Sigmoid colon (tissue), 6 donors: ENCODE measurements at regions not wholly inside any gene's neighbourhood (a gene's known extent, or its start where the extent isn't known, plus 50 kb on each side); places are given as distances from the start of the nearest gene placed in this dataset.

Source experiments
- DNase-seq: peaks from one replicate; pipeline ENCODE4 v3.0.0-alpha.2; 2019
- H3K27ac ChIP-seq, 4 donors: fragments of 200-600 bp; sonication (generic); one replicate each; pipeline ENCODE4 v1.5.1; 2016 to 2019; ENCODE audit warnings: mild to moderate bottlenecking in 1 of 4
- H3K27me3 ChIP-seq, 3 donors: fragments of 200-600 bp; sonication (generic); one replicate each; pipeline ENCODE4 v1.5.1; 2019; ENCODE audit warnings: mild to moderate bottlenecking in 1 of 3
- H3K36me3 ChIP-seq, 4 donors: fragments of 200-600 bp; sonication (generic); one replicate each; pipeline ENCODE4 v1.5.1; 2016 to 2019
- H3K4me1 ChIP-seq, 4 donors: fragments of 200-600 bp; sonication (generic); one replicate each; pipeline ENCODE4 v1.5.1; 2017 to 2019
- H3K4me3 ChIP-seq, 4 donors: fragments of 200-600 bp; sonication (generic); one replicate each; pipeline ENCODE4 v1.5.1; 2017 to 2019; ENCODE audit warnings: mild to moderate bottlenecking in 2 of 4, moderate library complexity in 1 of 4
- H3K9me3 ChIP-seq, 4 donors: fragments of 200-600 bp in 3 of 4; sonication (generic) in 3 of 4; one replicate each; pipeline versions ENCODE4 v1.5.1 to v1.6.1; 2013 to 2019
- EP300 ChIP-seq, 4 donors: sonication (generic); formaldehyde crosslinking; IDR thresholded peaks; one replicate each; pipeline ENCODE4 v1.6.1; 2017; ENCODE audit warnings: antibody characterized with exemption in 4 of 4
- POLR2A ChIP-seq, 2 donors: fragments of 450-650 bp; IDR thresholded peaks; one replicate each; pipeline ENCODE4 v1.6.1; 2016; ENCODE audit warnings: antibody characterized with exemption in 2 of 2, mild to moderate bottlenecking in 2 of 2, moderate library complexity in 2 of 2
- POLR2AphosphoS5 ChIP-seq, 4 donors: sonication (generic); formaldehyde crosslinking; IDR thresholded peaks; one replicate each; pipeline ENCODE4 v1.6.1; 2017; ENCODE audit warnings: antibody characterized with exemption in 4 of 4
- WGBS, 2 donors: extraction: QIAGEN DNeasy Blood & Tissue Kit; methylation state at CpG; one replicate each; pipeline ENCODE4 v1.1.7; 2013; 5-methylcytosine and 5-hydroxymethylcytosine counted together
- intact Hi-C: fragments of 100-400 bp; cut with DNase I; formaldehyde crosslinking; loops from one replicate; pipeline ENCODE4 v1.15.1; 2023
- TF ChIP-seq, protein P1 (sequence below), 4 experiments: fragments of 450-650 bp in 3 of 4; fragments of 200-600 bp in 1 of 4; IDR thresholded peaks; one replicate each; pipeline ENCODE4 v1.5.1; 2016 to 2019; ENCODE audit warnings: antibody characterized with exemption in 4 of 4, mild to moderate bottlenecking in 3 of 4, moderate library complexity in 2 of 4
- donor health status: healthy with polysubstance abuse.
- donor health status: healthy.

DNA sequence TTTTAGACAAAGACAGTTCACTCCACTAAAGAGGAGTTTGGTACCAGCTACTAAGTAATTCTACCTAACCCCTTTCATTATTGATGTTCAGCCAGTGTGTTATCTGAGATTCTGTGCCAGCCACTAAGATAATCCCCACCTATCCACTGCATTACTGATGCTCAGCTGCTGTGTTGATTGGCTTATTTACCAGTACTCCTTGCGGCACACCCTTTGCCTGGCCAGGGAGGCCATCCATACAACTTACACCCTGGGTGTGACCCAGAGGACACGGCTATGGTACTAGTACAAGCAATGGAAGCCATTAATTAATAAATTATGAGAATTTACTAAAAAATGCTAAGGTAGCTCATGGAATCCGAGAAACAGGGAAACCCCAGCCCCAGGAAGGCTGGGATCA, 290.7 kb upstream of the CTNNB1 start:
- Histone ChIP-seq H3K27ac (no peak overlapping the region), H3K36me3 (no peaks in the 10 kb centered on the region), H3K27me3 (no peaks in the 10 kb centered on the region), H3K4me3 (no peak overlapping the region), H3K4me1 (peaks cover 0 to 8% (median 0%) of the 10 kb centered on the region in 4 donors), H3K9me3 (no peaks in the 10 kb centered on the region)
- 74 to 87% methylated on average over 3 of the region's 3 CpGs for WGBS, 2 donors
- TF ChIP-seq, protein P1, sequence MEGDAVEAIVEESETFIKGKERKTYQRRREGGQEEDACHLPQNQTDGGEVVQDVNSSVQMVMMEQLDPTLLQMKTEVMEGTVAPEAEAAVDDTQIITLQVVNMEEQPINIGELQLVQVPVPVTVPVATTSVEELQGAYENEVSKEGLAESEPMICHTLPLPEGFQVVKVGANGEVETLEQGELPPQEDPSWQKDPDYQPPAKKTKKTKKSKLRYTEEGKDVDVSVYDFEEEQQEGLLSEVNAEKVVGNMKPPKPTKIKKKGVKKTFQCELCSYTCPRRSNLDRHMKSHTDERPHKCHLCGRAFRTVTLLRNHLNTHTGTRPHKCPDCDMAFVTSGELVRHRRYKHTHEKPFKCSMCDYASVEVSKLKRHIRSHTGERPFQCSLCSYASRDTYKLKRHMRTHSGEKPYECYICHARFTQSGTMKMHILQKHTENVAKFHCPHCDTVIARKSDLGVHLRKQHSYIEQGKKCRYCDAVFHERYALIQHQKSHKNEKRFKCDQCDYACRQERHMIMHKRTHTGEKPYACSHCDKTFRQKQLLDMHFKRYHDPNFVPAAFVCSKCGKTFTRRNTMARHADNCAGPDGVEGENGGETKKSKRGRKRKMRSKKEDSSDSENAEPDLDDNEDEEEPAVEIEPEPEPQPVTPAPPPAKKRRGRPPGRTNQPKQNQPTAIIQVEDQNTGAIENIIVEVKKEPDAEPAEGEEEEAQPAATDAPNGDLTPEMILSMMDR (IDR thresholded peaks at IDR 0.05): no peak
- TF ChIP-seq POLR2AphosphoS5 (IDR thresholded peaks at IDR 0.05): no peak
- no peak for TF ChIP-seq EP300 (IDR thresholded peaks at IDR 0.05)
- no peak for TF ChIP-seq POLR2A (IDR thresholded peaks at IDR 0.05)
- no peak for DNase-seq
- intact Hi-C loops: no loop called here

- H3K4me1 ChIP-seq: peaks cover 0 to 13% (median 0%) of the 10 kb centered on the region in 4 donors
Measured at GRCh38 chr3:40911264-40911663, 288.0 kb upstream of the CTNNB1 start.

GRCh38 chr3:40911928-40912327, 287.4 kb upstream of the CTNNB1 start:
- TF ChIP-seq, protein P1 (IDR thresholded peaks at IDR 0.05): no peak
- TF ChIP-seq POLR2AphosphoS5 (IDR thresholded peaks at IDR 0.05): no peak
- no peak for TF ChIP-seq POLR2A (IDR thresholded peaks at IDR 0.05)
- TF ChIP-seq EP300 (IDR thresholded peaks at IDR 0.05): no peak
- H3K27me3 ChIP-seq: no peaks in the 10 kb centered on the region
- H3K4me3 ChIP-seq: no peak overlapping the region
- DNase-seq: no peak
- 25 to 67% methylated on average over 1 of the region's 1 CpG for WGBS, 2 donors
- H3K27ac ChIP-seq: no peak overlapping the region
- H3K4me1 ChIP-seq: peaks cover 0 to 13% (median 0%) of the 10 kb centered on the region in 4 donors
- H3K9me3 ChIP-seq: no peaks in the 10 kb centered on the region
- intact Hi-C loops: no loop called here
- no peaks in the 10 kb centered on the region for H3K36me3 ChIP-seq

More at GRCh38 chr3:40911264-40911663, 288.0 kb upstream of the CTNNB1 start:
- Histone ChIP-seq H3K36me3 (no peaks in the 10 kb centered on the region), H3K4me3 (no peak overlapping the region), H3K27ac (no peak overlapping the region), H3K27me3 (no peaks in the 10 kb centered on the region), H3K9me3 (no peaks in the 10 kb centered on the region)
- intact Hi-C loops: no loop called here
- 66 to 90% methylated on average over 2 of the region's 2 CpGs for WGBS, 2 donors
- DNase-seq: no peak
- TF ChIP-seq EP300 (IDR thresholded peaks at IDR 0.05) (no peak), POLR2A (IDR thresholded peaks at IDR 0.05) (no peak), POLR2AphosphoS5 (IDR thresholded peaks at IDR 0.05) (no peak)
- TF ChIP-seq, protein P1 (IDR thresholded peaks at IDR 0.05): no peak

DNA sequence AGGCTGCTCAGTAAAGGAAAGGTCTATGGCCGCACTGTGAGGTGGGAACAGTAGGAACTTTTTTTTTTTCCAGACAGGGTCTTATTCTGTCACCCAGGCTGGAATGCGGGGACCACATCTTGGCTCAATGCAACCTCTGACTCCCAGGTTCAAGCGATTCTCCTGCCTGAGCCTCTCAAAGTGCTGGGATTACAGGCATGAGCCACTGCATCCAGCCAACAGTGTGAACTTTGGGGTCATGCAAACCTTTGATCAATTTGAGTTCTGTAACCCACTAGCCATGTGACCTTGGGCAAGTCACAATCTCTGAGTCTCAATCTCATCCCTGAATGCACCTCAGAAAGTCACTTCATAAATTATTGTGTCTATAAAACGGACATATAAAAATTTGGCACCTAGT, 286.8 kb upstream of the CTNNB1 start:
- Histone ChIP-seq H3K27ac (no peak overlapping the region), H3K9me3 (no peaks in the 10 kb centered on the region), H3K4me1 (peaks cover 0 to 13% (median 0%) of the 10 kb centered on the region in 4 donors), H3K27me3 (no peaks in the 10 kb centered on the region), H3K36me3 (no peaks in the 10 kb centered on the region), H3K4me3 (no peak overlapping the region)
- 62 to 74% methylated on average over 4 of the region's 4 CpGs for WGBS, 2 donors
- TF ChIP-seq, protein P1 (IDR thresholded peaks at IDR 0.05): no peak
- TF ChIP-seq EP300 (IDR thresholded peaks at IDR 0.05) (no peak), POLR2A (IDR thresholded peaks at IDR 0.05) (no peak), POLR2AphosphoS5 (IDR thresholded peaks at IDR 0.05) (no peak)
- no peak for DNase-seq
- intact Hi-C loops: no loop called here

- intact Hi-C loops: no loop called here
- WGBS, 2 donors: 44 to 76% methylated on average over 4 of the region's 4 CpGs
- DNase-seq: no peak
- no peak overlapping the region for H3K4me3 ChIP-seq
- peaks cover 0 to 13% (median 0%) of the 10 kb centered on the region in 4 donors for H3K4me1 ChIP-seq
- TF ChIP-seq POLR2AphosphoS5 (IDR thresholded peaks at IDR 0.05) (no peak), POLR2A (IDR thresholded peaks at IDR 0.05) (no peak), EP300 (IDR thresholded peaks at IDR 0.05) (no peak)
- TF ChIP-seq, protein P1 (IDR thresholded peaks at IDR 0.05): no peak
- H3K36me3 ChIP-seq: no peaks in the 10 kb centered on the region
- no peaks in the 10 kb centered on the region for H3K9me3 ChIP-seq
- H3K27ac ChIP-seq: no peak overlapping the region
- no peaks in the 10 kb centered on the region for H3K27me3 ChIP-seq
Measured at GRCh38 chr3:40913192-40913591, 286.1 kb upstream of the CTNNB1 start.
